Sigmoid colon (tissue), 6 donors: ENCODE measurements at regions not wholly inside any gene's neighbourhood (a gene's known extent, or its start where the extent isn't known, plus 50 kb on each side); places are given as distances from the start of the nearest gene placed in this dataset.
A peak's percentile ranks its signal among the peaks of the same experiment; 100 is the strongest.

Source experiments
- DNase-seq: peaks from one replicate; pipeline ENCODE4 v3.0.0-alpha.2; 2019
- H3K27ac ChIP-seq, 4 donors: fragments of 200-600 bp; sonication (generic); one replicate each; pipeline ENCODE4 v1.5.1; 2016 to 2019; ENCODE audit warnings: mild to moderate bottlenecking in 1 of 4
- H3K27me3 ChIP-seq, 3 donors: fragments of 200-600 bp; sonication (generic); one replicate each; pipeline ENCODE4 v1.5.1; 2019; ENCODE audit warnings: mild to moderate bottlenecking in 1 of 3
- H3K36me3 ChIP-seq, 4 donors: fragments of 200-600 bp; sonication (generic); one replicate each; pipeline ENCODE4 v1.5.1; 2016 to 2019
- H3K4me1 ChIP-seq, 4 donors: fragments of 200-600 bp; sonication (generic); one replicate each; pipeline ENCODE4 v1.5.1; 2017 to 2019
- H3K4me3 ChIP-seq, 4 donors: fragments of 200-600 bp; sonication (generic); one replicate each; pipeline ENCODE4 v1.5.1; 2017 to 2019; ENCODE audit warnings: mild to moderate bottlenecking in 2 of 4, moderate library complexity in 1 of 4
- H3K9me3 ChIP-seq, 4 donors: fragments of 200-600 bp in 3 of 4; sonication (generic) in 3 of 4; one replicate each; pipeline versions ENCODE4 v1.5.1 to v1.6.1; 2013 to 2019
- CTCF ChIP-seq, 4 experiments: fragments of 450-650 bp in 3 of 4; fragments of 200-600 bp in 1 of 4; IDR thresholded peaks; one replicate each; pipeline ENCODE4 v1.5.1; 2016 to 2019; ENCODE audit warnings: antibody characterized with exemption in 4 of 4, mild to moderate bottlenecking in 3 of 4, moderate library complexity in 2 of 4
- EP300 ChIP-seq, 4 donors: sonication (generic); formaldehyde crosslinking; IDR thresholded peaks; one replicate each; pipeline ENCODE4 v1.6.1; 2017; ENCODE audit warnings: antibody characterized with exemption in 4 of 4
- POLR2A ChIP-seq, 2 donors: fragments of 450-650 bp; IDR thresholded peaks; one replicate each; pipeline ENCODE4 v1.6.1; 2016; ENCODE audit warnings: antibody characterized with exemption in 2 of 2, mild to moderate bottlenecking in 2 of 2, moderate library complexity in 2 of 2
- POLR2AphosphoS5 ChIP-seq, 4 donors: sonication (generic); formaldehyde crosslinking; IDR thresholded peaks; one replicate each; pipeline ENCODE4 v1.6.1; 2017; ENCODE audit warnings: antibody characterized with exemption in 4 of 4
- WGBS, 2 donors: extraction: QIAGEN DNeasy Blood & Tissue Kit; methylation state at CpG; one replicate each; pipeline ENCODE4 v1.1.7; 2013; 5-methylcytosine and 5-hydroxymethylcytosine counted together
- intact Hi-C: fragments of 100-400 bp; cut with DNase I; formaldehyde crosslinking; loops from one replicate; pipeline ENCODE4 v1.15.1; 2023
- donor health status: healthy with polysubstance abuse.
- donor health status: healthy.

GRCh38 chr21:33978585-33978984 is 63.0 kb upstream of the ATP5PO start:
- H3K4me1 ChIP-seq = peaks cover 0 to 15% (median 5%) of the 10 kb centered on the region in 4 donors
- 89 to 93% methylated on average over 4 of the region's 4 CpGs for WGBS, 2 donors

GRCh38 chr21:33977721-33978369 is 62.2 kb upstream of the ATP5PO start:
- 91 to 93% methylated on average over 12 of the region's 12 CpGs for WGBS, 2 donors
- H3K27ac ChIP-seq = no peak overlapping the region

More at GRCh38 chr21:33978585-33978984, 63.0 kb upstream of the ATP5PO start:
- Histone ChIP-seq H3K36me3 (no peaks in the 10 kb centered on the region), H3K4me3 (no peak overlapping the region), H3K9me3 (no peaks in the 10 kb centered on the region), H3K27me3 (no peaks in the 10 kb centered on the region), H3K27ac (no peak overlapping the region)
- no peak for DNase-seq
- intact Hi-C loops = no loop called here
- no peak for TF ChIP-seq EP300 (IDR thresholded peaks at IDR 0.05)
- TF ChIP-seq POLR2AphosphoS5 (IDR thresholded peaks at IDR 0.05) = no peak
- no peak for TF ChIP-seq CTCF (IDR thresholded peaks at IDR 0.05)
- TF ChIP-seq POLR2A (IDR thresholded peaks at IDR 0.05) = no peak

GRCh38 chr21:33977017-33977720 is 61.6 kb upstream of the ATP5PO start:
- Histone ChIP-seq H3K27me3 (no peaks in the 10 kb centered on the region), H3K4me1 (peaks cover 0 to 15% (median 5%) of the 10 kb centered on the region in 4 donors), H3K27ac (no peak overlapping the region), H3K36me3 (no peaks in the 10 kb centered on the region), H3K9me3 (no peaks in the 10 kb centered on the region), H3K4me3 (no peak overlapping the region)
- WGBS, 2 donors = 78 to 88% methylated on average over 6 of the region's 6 CpGs
- DNase-seq = no peak
- no peak for TF ChIP-seq POLR2AphosphoS5 (IDR thresholded peaks at IDR 0.05)
- TF ChIP-seq POLR2A (IDR thresholded peaks at IDR 0.05) = no peak
- no peak for TF ChIP-seq CTCF (IDR thresholded peaks at IDR 0.05)
- no peak for TF ChIP-seq EP300 (IDR thresholded peaks at IDR 0.05)
- intact Hi-C loops = no loop called here

More at GRCh38 chr21:33977721-33978369, 62.2 kb upstream of the ATP5PO start:
- Histone ChIP-seq H3K4me1 (peaks cover 0 to 15% (median 5%) of the 10 kb centered on the region in 4 donors), H3K9me3 (no peaks in the 10 kb centered on the region), H3K4me3 (no peak overlapping the region), H3K27me3 (no peaks in the 10 kb centered on the region), H3K36me3 (no peaks in the 10 kb centered on the region)
- TF ChIP-seq POLR2A (IDR thresholded peaks at IDR 0.05) (no peak), CTCF (IDR thresholded peaks at IDR 0.05) (no peak), EP300 (IDR thresholded peaks at IDR 0.05) (no peak), POLR2AphosphoS5 (IDR thresholded peaks at IDR 0.05) (no peak)
- DNase-seq = no peak
- intact Hi-C loops = no loop called here

DNA sequence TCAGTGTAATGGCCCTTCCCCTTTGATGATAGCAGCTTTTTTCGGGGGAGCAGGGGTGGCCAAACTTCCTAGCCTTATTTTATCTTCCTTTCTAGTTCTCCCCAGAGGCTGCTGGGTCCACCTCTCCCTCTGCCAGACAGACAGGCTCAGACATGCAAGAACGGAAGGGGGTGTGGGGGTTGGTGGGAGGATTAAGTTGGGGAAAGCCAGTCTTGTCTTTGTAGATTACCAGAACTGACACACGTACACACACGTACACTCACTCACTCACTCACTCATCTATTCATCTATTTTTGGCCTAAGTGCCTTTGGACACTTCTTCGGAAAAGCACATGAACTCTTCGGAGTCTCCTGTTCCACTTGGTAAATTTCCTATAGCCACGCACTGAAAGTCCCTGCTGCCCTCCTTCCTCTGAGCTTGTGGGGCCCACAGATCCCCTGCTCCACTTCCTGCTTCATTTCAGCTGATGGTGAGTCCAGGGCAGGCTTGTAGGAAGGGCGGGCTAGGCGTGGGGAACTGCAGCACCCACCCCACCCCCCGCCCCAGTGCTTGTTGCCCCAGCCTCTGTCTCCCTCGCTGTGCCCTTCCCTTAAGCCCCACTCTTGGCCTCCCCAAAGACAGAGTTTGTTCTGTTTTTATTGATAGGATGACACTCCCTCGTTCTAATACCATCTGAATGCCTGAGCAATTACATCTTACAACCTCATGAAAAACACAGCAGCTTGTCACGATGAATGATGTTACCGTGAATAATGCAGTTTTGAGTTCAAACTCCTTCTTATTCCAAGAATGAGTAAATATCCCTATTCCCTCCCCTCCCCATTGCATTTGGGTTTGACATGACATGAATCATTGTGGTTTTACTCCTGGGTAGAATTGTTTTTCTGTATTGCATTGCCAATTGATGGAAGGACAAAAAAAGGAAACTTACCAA is 60.7 kb upstream of the ATP5PO start:
- H3K36me3 ChIP-seq = no peaks in the 10 kb centered on the region
- no peaks in the 10 kb centered on the region for H3K9me3 ChIP-seq
- DNase-seq = peak; percentile 72
- intact Hi-C loops = no loop called here
- no peak overlapping the region for H3K4me3 ChIP-seq
- no peaks in the 10 kb centered on the region for H3K27me3 ChIP-seq
- peak overlapping the region; percentile 30 to 52 (median 46) for H3K27ac ChIP-seq
- WGBS, 2 donors = 26 to 56% methylated on average over 14 of the region's 14 CpGs
- TF ChIP-seq EP300 (IDR thresholded peaks at IDR 0.05) (no peak), POLR2A (IDR thresholded peaks at IDR 0.05) (no peak), POLR2AphosphoS5 (IDR thresholded peaks at IDR 0.05) (no peak), CTCF (IDR thresholded peaks at IDR 0.05) (no peak)
- peaks cover 0 to 15% (median 5%) of the 10 kb centered on the region in 4 donors for H3K4me1 ChIP-seq
